ENCODE measurements at regions not wholly inside any gene's neighbourhood (a gene's known extent, or its start where the extent isn't known, plus 50 kb on each side); places are given as distances from the start of the nearest gene placed in this dataset.

DNA sequence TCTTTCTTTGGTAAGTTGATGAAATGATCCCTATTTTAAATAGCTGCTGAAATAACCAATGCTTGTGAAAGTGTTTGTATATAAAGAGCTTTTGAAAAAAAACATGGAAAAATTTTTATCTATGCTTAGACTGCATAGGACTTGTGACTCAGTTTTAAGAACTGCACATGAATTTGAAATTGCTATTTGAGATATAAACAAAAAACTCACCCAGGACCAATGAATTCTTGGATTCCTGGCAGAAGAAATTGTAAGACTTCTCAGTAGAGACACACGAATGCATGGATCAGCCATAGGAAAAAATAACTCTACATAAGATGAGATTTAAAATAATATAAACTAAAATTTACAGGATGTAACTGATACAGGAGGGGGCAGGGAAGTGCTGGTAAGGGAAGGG is 278.8 kb upstream of the SORCS1 start:
- DNase-seq (ENCODE audit: low spot score) = no peak

DNA sequence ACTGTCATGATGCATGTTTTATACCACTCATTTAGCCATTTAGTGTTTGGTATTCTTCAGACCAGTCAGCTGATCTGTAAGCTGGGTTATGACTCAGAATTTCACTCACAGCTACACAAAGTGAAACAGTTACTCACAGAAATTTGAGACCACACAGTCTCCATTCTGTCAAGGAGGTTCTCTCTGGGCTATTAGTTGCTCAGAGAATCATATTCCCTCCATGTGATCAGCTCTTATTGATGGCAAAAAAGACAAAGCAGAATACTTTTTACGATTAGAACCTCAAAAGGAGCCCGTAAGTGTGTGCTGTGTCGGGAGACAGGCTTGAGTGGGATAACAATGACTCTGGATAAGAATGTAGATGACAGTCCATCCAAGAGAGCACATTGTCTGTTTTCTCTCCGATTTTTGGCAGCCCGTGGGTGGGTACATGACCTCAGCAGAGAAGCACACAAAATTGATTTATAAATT is 277.6 kb upstream of the SORCS1 start:
- no peak for DNase-seq (ENCODE audit: low spot score)

DNA sequence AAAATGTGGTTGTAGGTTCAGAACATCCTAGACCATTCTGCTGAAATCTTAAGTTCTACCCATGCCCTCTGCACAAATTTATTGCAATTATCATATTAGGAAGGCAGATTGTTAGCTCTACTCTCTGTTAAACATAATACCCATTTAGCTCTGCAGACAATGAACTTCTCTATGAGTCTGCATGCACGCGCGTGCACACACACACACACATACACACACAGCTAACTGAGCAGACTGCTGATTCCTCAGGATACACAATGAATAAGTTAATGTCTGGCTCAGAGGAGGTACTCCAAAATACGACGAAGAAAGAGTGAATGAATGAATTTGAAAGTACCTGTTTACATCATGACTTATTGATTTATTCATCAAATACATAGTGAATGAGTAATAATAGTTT is 276.2 kb upstream of the SORCS1 start:
- DNase-seq (ENCODE audit: low spot score) = no peak

GRCh38 chr10:107437921-107438320 is 273.4 kb upstream of the SORCS1 start:
- no peak for DNase-seq (ENCODE audit: low spot score)

DNA sequence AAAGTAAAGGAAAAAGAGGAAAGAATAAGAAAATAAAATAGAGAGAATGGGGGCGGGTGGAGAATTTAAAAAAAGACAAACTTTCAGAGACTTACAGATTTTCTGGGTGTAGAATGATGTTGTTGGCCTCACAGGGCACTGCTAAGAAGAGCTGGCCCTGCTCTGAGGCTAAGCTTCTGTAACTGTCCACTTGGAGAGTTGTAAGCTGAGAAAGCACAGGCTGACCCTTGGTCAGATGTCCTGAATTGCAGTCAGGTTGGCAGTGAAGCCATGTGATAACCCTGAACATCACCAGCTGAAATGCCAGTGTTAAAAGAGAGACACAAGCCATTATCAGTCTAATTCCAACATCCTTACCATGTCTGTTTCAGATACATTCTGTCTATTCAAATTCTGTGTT is 272.1 kb upstream of the SORCS1 start:
- no peak for DNase-seq (ENCODE audit: low spot score)

- DNase-seq (ENCODE audit: low spot score) = no peak
Measured at GRCh38 chr10:107434854-107435253, 270.3 kb upstream of the SORCS1 start.

- no peak for DNase-seq (ENCODE audit: low spot score)
Measured at GRCh38 chr10:107434201-107434600, 269.7 kb upstream of the SORCS1 start.

GRCh38 chr10:107433605-107434004 is 269.1 kb upstream of the SORCS1 start:
- no peak for DNase-seq (ENCODE audit: low spot score)

DNA sequence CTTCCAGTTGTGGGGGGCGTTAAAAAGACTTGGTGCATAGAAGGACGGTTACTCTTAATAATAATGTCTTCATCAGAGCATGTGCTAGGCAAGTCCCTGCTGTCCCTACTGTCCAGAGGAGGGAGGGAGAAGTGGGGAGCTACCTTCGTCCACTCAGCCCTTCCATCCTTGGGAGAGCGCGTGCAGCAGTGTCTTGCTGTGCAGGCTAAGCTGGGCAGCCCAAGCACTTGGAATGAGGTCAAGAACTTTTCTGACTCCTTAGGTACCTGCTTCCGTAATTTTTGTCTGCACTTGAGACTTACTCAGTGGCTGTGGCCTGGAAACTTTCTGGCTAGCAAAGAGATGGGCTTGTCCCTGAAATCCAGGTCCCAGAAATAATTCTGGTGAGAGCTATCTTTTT is 265.9 kb upstream of the SORCS1 start:
- no peak for DNase-seq (ENCODE audit: low spot score)

- DNase-seq (ENCODE audit: low spot score) = no peak
Measured at GRCh38 chr10:107427016-107427415, 262.5 kb upstream of the SORCS1 start.

DNA sequence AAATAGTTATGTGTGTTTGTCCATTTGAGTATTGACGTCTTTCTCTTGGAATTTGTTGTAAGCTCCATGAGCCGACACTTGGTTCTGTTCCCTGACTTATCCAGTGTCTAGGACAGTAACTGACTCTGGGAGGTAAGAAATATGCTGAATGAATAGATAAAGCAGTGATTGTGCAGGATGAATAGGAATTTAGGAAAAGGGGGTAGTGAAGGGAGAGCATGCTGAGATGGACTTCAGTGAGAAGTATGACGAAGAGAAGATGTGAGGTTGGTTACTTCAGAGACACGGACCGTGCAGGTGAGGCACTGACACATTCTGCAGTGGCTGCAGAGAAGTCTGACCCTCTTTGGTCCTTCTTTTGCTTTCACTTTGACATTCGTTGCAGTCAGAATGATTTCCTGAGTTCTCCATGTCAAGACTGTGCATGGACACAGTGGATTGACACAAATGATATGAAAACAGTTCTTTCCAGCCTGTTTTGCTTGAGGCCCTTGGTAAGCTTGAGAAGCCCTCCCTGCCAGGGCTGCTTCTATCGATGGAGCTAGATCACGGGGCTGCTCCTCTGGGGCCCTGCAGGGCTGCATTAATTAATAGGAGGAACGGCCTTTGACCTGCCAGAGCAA is 261.5 kb upstream of the SORCS1 start:
- DNase-seq (ENCODE audit: low spot score) = no peak

- DNase-seq (ENCODE audit: low spot score) = no peak
Measured at GRCh38 chr10:107424628-107425027, 260.1 kb upstream of the SORCS1 start.

DNA sequence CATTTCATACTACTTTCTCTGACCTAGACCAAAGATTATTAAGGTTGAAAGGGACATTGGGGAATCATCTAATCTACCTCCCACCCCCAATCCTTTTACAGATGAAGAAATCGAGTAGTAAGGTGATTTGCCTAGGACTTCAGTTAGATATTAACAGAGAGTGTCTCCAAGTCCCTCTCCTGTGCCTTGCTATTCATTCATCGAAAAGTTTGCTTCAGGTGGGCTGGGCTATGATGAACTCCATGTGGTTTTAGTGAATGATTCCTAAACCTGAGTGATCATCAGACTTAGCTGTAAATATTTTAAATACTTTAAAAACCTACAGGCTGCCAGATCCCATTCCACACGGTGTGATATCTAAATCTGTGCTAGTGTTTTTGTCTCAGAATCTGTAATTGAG is 259.4 kb upstream of the SORCS1 start:
- DNase-seq (ENCODE audit: low spot score) = no peak

GRCh38 chr10:107422681-107423080 is 258.2 kb upstream of the SORCS1 start:
- no peak for DNase-seq (ENCODE audit: low spot score)

DNA sequence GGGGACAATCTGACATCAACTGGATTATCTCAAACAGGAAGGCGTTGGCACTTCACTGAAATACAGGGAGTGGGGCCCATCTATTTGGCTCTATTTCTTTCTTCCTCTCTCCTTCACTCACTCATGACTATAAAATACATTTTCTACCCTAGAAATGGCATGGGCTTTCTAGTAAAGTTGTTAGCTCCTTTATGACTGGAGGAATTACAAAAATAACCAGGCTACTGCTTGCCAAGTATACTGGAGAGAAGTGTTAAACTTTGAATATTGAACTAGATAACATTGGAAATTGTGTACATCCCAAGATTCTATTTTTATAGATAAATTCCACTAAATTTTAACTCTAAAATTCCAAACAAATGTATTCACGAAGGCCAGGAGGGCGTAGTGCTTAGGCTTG is 255.7 kb upstream of the SORCS1 start:
- no peak for DNase-seq (ENCODE audit: low spot score)

GRCh38 chr10:107418085-107418806 is 253.7 kb upstream of the SORCS1 start:
- DNase-seq (ENCODE audit: low spot score) = no peak

- DNase-seq (ENCODE audit: low spot score) = no peak
Measured at GRCh38 chr10:107417446-107417845, 252.9 kb upstream of the SORCS1 start.

GRCh38 chr10:107415446-107415845 is 250.9 kb upstream of the SORCS1 start:
- no peak for DNase-seq (ENCODE audit: low spot score)

- no peak for DNase-seq (ENCODE audit: low spot score)
Measured at GRCh38 chr10:107413971-107414370, 249.5 kb upstream of the SORCS1 start.

- DNase-seq (ENCODE audit: low spot score) = no peak
Measured at GRCh38 chr10:107409522-107409921, 245.0 kb upstream of the SORCS1 start.

DNA sequence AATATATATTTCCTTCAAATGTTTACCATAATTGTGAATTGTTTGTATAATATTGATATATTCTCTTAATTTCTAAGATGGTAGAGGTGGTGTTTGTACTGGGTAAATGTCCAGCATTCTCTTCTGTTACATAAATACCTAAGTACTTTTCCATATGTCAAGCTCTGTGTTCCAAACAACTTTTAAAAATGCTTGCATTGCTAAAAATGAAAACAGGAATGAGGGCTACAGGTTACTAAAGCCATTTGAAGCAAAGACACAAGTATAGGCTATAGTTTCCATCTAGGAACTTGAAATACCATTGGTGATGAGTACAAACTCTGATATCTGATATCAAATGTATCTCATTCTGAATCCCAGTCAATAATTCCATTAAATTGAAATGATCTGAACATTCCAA is 233.6 kb upstream of the SORCS1 start:
- DNase-seq (ENCODE audit: low spot score) = no peak

GRCh38 chr10:107391901-107392300 is 227.4 kb upstream of the SORCS1 start:
- DNase-seq (ENCODE audit: low spot score) = no peak

DNA sequence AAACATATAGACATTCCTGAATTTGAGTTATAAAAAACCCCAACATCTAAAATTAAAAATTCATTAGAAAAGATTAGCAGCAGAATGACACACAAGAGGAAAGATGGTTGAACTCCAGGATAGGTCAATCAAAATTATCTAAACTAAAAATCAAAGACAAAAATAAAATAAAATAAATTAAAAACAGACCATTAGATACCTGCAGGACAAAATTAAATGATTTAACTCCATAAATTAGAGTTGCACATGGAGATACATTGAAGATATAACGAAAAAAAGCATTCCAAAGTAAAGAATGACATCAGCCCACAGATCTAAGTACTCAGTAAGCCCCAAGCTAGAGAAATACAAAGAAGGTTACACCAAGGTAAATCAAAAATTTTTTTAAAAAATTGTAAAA is 226.1 kb upstream of the SORCS1 start:
- DNase-seq (ENCODE audit: low spot score) = no peak

DNA sequence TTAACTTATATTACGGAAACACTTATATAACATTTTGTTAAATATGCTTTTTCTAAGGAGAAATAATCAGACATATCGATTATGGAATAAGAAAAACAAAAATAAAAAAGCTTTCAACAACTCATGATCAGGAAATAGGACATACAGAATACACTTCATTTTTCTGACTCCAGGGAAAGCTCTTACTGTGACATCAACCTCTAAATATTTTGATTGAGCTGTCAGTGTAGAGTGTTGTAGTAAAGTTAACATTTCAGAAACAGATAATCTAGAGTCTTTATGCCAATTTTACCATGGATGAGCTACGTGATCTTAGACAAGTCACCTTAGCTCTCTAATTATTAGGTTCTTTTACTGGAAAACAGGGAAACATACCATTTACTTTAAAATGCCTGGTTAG is 218.9 kb upstream of the SORCS1 start:
- DNase-seq (ENCODE audit: low spot score) = no peak

Measured in ecto neural progenitor cell (in vitro differentiated cells).